Calu3 (cell line): ENCODE measurements at regions not wholly inside any gene's neighbourhood (a gene's known extent, or its start where the extent isn't known, plus 50 kb on each side); places are given as distances from the start of the nearest gene placed in this dataset.
A peak's percentile ranks its signal among the peaks of the same experiment; 100 is the strongest.

ENCODE experiments used
- BruUV-seq: library from RNA; stranded (reverse); fragments of 400-500 nt; replicated peaks from 2 replicates; lab custom pipeline; 2021; lab: Mats Ljungman, UMichigan
- CTCF ChIA-PET: fragments of 300-600 bp; sonication (Branson Sonifier 250); formaldehyde crosslinking; loops from one replicate; lab custom pipeline; 2022; ENCODE audit warnings: antibody characterized with exemption; lab: Charles Lee
- DNase-seq: peaks from one replicate; pipeline ENCODE4 v3.0.0; 2022
- H3K27ac Mint-ChIP-seq: one replicate; pipeline ENCODE4 v1.8.0; 2022; ENCODE audit warnings: mixed read lengths; ENCODE audit not compliant: unreplicated experiment
- H3K27me3 Mint-ChIP-seq: one replicate; pipeline ENCODE4 v1.8.0; 2022; ENCODE audit warnings: mixed read lengths; ENCODE audit not compliant: unreplicated experiment
- H3K36me3 Mint-ChIP-seq: one replicate; pipeline ENCODE4 v1.8.0; 2022; ENCODE audit warnings: mild to moderate bottlenecking, moderate library complexity, mixed read lengths; ENCODE audit not compliant: insufficient read depth, unreplicated experiment
- H3K4me1 Mint-ChIP-seq: one replicate; pipeline ENCODE4 v1.8.0; 2022; ENCODE audit warnings: mild to moderate bottlenecking, low read depth, mixed read lengths; ENCODE audit not compliant: unreplicated experiment
- H3K4me3 Mint-ChIP-seq: one replicate; pipeline ENCODE4 v1.8.0; 2022; ENCODE audit warnings: mild to moderate bottlenecking, low read depth, moderate library complexity, mixed read lengths; ENCODE audit not compliant: unreplicated experiment
- H3K9me3 Mint-ChIP-seq: one replicate; pipeline ENCODE4 v1.8.0; 2022; ENCODE audit warnings: low read depth, mixed read lengths; ENCODE audit not compliant: unreplicated experiment
- intact Hi-C: fragments of 100-400 bp; cut with micrococcal nuclease; formaldehyde crosslinking; loops from one replicate; pipeline ENCODE4 v1.10.0; 2022; ENCODE audit not compliant: unreplicated experiment
- TF ChIP-seq, protein P1 (sequence below): fragments of 200-600 bp; IDR thresholded peaks from one replicate; pipeline ENCODE4 v1.8.0; 2022; ENCODE audit warnings: antibody characterized with exemption; ENCODE audit not compliant: unreplicated experiment

DNA sequence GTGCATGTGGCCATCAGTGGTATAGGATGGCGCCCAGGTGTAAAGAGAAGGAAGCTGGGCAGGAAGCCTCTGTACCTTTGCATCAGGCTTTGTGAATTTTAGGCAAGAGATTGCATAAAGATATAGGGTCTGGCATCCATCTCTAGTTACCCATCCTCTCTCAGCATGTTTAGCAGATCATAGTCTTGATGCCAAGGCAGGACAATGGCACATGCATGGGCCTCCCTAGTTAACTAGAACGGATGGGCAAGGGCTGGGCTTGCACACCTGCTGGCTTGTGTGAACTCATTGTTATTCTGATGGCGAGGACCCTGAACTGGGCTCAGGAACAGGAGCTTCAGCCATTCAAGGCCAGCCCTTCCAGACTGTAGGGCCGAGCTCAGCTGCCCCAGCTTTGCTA lies 229.2 kb upstream of the NCAM1 start:
- no peak for DNase-seq
- Mint-ChIP-seq H3K9me3 (no peaks in the 10 kb centered on the region), H3K36me3 (no peaks in the 10 kb centered on the region), H3K4me1 (peaks cover 8% of the 10 kb centered on the region), H3K4me3 (no peak overlapping the region), H3K27ac (no peak overlapping the region), H3K27me3 (no peaks in the 10 kb centered on the region)
- TF ChIP-seq, protein P1, sequence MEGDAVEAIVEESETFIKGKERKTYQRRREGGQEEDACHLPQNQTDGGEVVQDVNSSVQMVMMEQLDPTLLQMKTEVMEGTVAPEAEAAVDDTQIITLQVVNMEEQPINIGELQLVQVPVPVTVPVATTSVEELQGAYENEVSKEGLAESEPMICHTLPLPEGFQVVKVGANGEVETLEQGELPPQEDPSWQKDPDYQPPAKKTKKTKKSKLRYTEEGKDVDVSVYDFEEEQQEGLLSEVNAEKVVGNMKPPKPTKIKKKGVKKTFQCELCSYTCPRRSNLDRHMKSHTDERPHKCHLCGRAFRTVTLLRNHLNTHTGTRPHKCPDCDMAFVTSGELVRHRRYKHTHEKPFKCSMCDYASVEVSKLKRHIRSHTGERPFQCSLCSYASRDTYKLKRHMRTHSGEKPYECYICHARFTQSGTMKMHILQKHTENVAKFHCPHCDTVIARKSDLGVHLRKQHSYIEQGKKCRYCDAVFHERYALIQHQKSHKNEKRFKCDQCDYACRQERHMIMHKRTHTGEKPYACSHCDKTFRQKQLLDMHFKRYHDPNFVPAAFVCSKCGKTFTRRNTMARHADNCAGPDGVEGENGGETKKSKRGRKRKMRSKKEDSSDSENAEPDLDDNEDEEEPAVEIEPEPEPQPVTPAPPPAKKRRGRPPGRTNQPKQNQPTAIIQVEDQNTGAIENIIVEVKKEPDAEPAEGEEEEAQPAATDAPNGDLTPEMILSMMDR: no peak
- no TSS peak for BruUV-seq
- CTCF ChIA-PET: no interaction called here
- intact Hi-C loops: no loop called here

DNA sequence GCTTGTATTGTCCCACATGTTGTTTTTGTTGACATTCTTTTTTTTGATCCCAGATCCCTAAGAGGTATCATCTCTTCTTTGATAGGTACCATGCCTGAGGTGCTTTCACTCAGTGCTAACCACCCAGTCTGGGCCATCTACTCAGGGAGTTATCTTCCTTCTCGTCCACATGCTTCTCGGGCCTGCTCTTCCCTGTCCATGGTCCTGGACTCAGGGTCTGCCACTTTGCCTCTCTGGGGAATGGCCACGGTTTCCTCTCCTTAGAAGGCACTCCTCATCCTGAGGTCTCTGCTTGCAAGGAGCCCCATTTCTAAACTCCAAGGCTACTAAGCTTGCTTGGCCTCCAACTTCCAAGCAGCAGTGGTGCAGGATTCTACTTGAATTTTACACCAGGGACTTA lies 227.0 kb upstream of the NCAM1 start:
- CTCF ChIA-PET: no interaction called here
- Mint-ChIP-seq H3K4me3 (no peak overlapping the region), H3K4me1 (peaks cover 8% of the 10 kb centered on the region), H3K27ac (no peak overlapping the region), H3K27me3 (no peaks in the 10 kb centered on the region), H3K36me3 (no peaks in the 10 kb centered on the region), H3K9me3 (no peaks in the 10 kb centered on the region)
- DNase-seq: peak; percentile 21
- TF ChIP-seq, protein P1: no peak
- no TSS peak for BruUV-seq
- intact Hi-C loops: no loop called here

DNA sequence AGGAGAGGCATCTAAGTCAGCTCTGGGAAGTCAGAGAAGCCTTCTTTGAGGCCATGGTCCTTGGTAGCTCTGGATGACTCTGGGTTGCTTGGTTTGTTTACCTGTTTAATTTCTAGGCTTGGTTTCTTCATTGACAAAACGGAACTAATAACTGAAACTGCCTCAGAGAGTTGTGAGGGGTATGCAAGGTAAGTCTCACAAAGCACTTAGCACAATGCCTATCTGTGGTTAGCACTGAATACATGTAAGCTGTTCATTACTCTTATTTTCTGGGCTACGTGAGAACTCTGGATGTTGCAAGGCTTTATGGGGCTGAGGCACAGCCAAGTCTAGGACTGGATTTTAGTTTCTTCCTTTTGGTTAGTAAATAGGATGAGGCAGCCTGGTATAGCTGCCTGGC lies 225.8 kb upstream of the NCAM1 start:
- no peaks in the 10 kb centered on the region for H3K36me3 Mint-ChIP-seq
- CTCF ChIA-PET: no interaction called here
- intact Hi-C loops: no loop called here

DNA sequence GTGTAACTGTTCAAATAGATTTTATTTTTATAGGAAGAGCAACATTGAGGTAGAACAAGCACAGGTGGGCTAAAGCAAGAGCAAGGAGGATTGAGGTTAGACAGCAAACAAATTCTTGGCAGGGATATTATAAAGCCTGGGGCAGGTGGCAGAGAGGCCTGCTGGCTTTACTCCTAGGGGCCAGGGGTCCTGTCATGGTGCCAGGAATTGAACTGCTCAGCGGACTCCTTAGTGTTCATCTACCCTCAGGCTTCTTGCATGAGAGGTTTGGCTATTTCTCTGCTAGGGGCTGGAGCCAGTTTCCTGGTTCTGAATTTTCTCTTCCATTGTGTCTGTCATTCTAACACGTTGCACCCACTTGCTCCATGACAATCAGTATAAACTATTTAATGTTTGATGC lies 217.2 kb upstream of the NCAM1 start:
- Mint-ChIP-seq H3K27ac (no peak overlapping the region), H3K36me3 (no peaks in the 10 kb centered on the region), H3K4me1 (peaks cover 8% of the 10 kb centered on the region), H3K27me3 (peaks cover 32% of the 10 kb centered on the region), H3K9me3 (no peaks in the 10 kb centered on the region), H3K4me3 (no peak overlapping the region)
- TF ChIP-seq, protein P1: no peak
- intact Hi-C loops: no loop called here
- CTCF ChIA-PET: no interaction called here
- BruUV-seq: no TSS peak
- no peak for DNase-seq

More for the DNA sequence above, 225.8 kb upstream of the NCAM1 start:
- Mint-ChIP-seq H3K27ac (no peak overlapping the region), H3K27me3 (no peaks in the 10 kb centered on the region), H3K9me3 (no peaks in the 10 kb centered on the region), H3K4me1 (peaks cover 8% of the 10 kb centered on the region), H3K4me3 (no peak overlapping the region)
- no peak for DNase-seq
- BruUV-seq: no TSS peak
- TF ChIP-seq, protein P1: no peak
